IPS-NIHi7 (cell line): ENCODE measurements at regions not wholly inside any gene's neighbourhood (a gene's known extent, or its start where the extent isn't known, plus 50 kb on each side); places are given as distances from the start of the nearest gene placed in this dataset.
"Not testable (repeated sequence)": the region's sequence is repeated elsewhere in the genome, so short reads cannot be mapped to it uniquely, and the experiment has no call there.

Experiments
- DNase-seq: peaks from one replicate; pipeline ENCODE4 v3.0.0; 2012; ENCODE audit warnings: mixed read lengths; ENCODE audit errors: extremely low spot score

- DNase-seq: peak; percentile 26
Measured at GRCh38 chrX:14351611-14352303, 177.6 kb upstream of the GLRA2 start.

DNA sequence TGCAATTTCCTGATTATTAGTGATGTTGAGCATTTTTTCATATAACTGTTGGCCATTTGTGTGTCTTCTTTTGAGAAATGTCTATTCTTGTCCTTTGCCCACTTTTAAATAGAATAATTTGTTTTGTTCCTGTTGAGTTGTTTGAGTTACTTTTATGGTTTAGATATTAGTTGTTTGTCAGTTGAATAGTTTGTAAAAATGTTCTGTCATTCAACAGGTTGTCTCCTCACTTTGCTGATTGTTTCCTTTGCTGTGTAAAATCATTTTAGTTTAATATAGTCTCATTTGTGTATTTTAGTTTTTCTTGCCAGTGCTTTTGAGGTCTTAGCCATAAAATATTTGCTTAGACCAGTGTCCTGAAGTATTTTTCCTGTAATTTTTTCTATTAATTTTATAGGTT, 181.8 kb upstream of the GLRA2 start:
- DNase-seq: no peak

GRCh38 chrX:14344172-14344940, 185.0 kb upstream of the GLRA2 start:
- no peak for DNase-seq

- DNase-seq: no peak
Measured at GRCh38 chrX:14309431-14309830, 219.9 kb upstream of the GLRA2 start.

- not testable (repeated sequence) for DNase-seq
Measured at GRCh38 chrX:14308976-14309375, 220.4 kb upstream of the GLRA2 start.

DNA sequence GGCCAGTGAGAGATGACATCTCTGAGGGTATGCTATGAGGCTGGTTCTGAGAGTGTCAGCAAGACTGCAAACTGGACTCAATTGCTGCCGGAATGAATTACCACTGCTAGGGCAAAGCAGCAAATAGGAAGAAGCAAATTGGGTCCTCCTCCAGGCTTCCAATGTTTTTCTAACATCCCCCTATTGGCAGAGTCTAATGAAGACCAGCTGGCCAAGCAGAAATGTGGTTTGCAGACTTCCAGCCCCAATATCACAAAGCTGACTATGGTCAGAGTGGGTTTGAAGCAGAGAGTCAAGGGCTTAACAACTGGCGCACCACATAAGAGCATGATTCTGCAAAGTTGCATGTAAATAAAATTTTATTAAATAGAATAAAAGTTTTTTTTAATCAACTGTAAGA, 225.4 kb upstream of the GLRA2 start:
- no peak for DNase-seq

DNA sequence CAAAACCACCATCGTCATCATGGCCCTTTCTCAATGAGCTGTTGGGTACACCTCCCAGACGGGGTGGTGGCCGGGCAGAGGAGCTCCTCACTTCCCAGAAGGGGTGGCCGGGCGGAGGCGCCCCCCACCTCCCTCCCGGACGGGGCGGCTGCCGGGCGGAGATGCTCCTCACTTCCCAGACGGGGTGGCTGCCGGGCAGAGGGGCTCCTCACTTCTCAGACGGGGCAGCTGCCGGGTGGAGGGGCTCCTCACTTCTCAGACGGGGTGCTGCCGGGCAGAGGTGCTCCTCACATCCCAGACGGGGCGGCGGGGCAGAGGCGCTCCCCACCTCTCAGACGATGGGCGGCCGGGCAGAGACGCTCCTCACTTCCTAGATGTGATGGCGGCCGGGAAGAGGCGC, 226.8 kb upstream of the GLRA2 start:
- DNase-seq: not testable (repeated sequence)

DNA sequence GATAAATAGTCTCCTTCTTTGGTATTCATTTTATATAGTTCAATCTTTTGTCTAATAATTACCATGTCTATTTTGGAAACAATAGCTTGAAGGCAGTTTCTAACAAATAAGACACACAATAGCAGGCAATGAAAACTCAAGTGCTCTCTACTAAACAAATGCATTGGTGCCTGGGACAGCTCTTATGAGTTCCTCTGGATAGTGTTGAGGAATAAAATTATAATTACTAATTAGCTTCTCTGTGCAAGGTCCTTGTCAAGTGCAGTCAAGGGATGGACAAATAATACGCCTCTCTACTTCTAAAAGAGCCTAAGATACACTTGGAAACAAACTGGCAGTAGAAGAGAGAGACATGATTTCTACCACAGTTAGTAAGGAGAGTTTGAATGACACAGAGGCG, 229.0 kb upstream of the GLRA2 start:
- no peak for DNase-seq

DNA sequence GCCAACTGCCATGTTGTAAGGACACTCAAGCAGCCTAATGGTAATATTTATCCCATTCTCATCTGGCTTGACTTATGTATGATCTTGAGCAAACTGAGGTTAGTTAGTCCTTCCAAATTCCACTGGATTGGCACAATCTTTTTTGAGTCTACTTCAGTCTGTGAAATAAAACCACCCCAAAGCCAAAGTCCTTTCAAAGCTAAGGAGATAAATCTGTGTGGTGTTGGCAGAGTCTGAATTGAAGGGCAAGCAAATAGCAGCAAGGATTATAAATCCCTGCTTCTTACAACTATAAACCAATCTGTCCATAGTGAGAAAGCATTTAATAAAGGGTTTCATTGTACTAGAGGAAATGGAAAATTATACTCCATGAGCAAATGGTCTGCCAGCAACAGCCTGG, 233.9 kb upstream of the GLRA2 start:
- no peak for DNase-seq

DNA sequence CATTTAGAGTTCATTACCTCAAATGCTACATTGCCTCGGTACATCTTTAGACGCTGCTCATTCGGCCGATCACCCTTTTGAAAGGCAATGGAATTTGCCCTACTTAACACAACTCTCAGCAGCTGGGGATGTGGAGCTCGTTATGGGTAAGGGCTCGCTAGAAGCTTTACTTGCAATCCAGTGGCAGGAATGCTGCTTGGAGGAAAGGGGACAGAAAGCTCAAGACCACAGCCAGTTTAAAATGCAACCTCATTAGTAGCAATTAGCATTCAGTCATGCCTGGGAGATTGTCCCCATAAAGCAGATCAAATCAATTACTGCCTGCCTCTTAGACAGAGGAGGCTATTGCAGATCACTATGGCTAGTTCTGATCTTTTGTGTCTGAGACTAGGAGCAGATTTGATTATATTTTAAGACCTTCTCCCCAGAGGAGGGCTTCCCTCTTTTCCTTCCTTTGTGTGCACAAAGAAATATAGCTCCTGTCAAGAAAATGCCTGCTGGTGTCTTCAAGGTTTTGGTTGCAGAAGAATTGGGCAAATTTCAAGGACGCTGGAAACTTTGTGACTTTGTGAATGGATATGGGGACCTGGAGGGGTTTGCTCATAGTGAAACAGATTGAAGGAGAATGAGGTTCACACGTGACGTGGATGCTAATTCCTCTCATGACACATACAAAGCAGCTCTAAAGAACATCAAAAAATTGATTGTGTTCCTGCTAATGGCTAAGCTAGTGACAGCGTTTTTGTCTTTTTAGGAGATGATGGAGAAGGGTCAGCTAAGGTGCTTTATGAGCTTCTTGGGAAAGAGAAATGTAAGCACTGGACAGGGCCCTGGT, 237.5 kb upstream of the GLRA2 start:
- no peak for DNase-seq

DNA sequence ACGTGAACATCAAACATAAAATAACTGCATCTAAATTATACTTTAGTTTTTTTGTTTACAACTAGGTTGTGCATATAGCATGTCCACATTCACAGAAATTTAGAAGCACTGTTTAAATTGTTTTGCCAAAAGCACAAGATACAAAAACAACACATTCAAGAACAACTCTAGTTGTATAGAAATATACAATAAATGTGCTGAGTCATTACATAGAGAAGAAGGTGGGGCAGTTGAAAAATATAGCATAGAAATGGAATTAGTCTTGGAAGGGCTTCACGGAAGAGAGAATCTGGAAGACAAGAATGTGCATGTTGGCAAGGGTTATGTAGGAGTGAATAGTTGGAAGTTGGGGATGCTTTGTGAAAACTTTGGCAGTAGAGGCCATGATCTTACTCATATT, 239.0 kb upstream of the GLRA2 start:
- DNase-seq: no peak

GRCh38 chrX:14274691-14275090, 245.0 kb upstream of the GEMIN8 start:
- no peak for DNase-seq

DNA sequence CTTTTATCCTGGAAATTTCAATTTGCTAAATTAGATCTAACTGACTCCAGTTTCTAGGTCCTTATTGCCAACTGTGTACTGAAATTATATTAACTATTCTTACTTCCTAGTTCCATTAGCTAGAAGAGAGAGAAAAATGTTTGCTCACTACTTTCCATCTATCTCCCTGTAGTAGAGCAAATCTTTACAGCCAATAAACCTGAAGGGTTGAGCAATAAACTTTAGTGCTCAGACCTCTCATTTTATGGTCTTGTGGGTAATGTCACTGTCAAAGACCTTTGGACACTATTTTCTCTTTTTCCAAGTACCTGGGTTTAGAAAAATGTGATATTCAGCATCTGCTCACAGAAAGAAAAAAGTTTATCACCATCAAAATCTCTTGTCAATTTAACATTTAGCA, 237.5 kb upstream of the GEMIN8 start:
- no peak for DNase-seq

GRCh38 chrX:14266705-14267104, 237.0 kb upstream of the GEMIN8 start:
- no peak for DNase-seq

GRCh38 chrX:14243823-14244222, 214.1 kb upstream of the GEMIN8 start:
- DNase-seq: peak; percentile 83

GRCh38 chrX:14235004-14235403, 205.3 kb upstream of the GEMIN8 start:
- DNase-seq: peak; percentile 50

DNA sequence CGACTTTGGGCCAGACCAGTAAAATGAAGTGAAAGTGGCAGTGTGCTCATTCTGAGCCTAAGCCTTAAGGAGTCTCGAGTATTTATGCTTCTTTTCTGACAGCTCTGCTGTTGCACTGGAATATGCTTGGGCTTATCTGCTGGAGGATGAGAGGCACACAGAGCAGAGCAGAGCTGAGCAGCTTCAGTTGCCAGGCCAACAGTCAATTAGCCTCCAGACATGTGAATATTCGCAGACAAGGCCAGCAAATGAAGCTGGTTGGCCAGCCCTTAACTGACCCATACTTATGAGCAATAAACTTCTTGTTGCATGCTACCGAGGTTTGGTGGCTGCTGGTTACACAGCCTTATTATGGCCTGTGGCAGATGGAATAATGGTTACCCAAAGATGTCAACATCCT, 203.0 kb upstream of the GEMIN8 start:
- DNase-seq: no peak

- DNase-seq: no peak
Measured at GRCh38 chrX:14228611-14229010, 198.9 kb upstream of the GEMIN8 start.

GRCh38 chrX:14220386-14220944, 190.8 kb upstream of the GEMIN8 start:
- no peak for DNase-seq

GRCh38 chrX:14209034-14209433, 179.3 kb upstream of the GEMIN8 start:
- no peak for DNase-seq

DNA sequence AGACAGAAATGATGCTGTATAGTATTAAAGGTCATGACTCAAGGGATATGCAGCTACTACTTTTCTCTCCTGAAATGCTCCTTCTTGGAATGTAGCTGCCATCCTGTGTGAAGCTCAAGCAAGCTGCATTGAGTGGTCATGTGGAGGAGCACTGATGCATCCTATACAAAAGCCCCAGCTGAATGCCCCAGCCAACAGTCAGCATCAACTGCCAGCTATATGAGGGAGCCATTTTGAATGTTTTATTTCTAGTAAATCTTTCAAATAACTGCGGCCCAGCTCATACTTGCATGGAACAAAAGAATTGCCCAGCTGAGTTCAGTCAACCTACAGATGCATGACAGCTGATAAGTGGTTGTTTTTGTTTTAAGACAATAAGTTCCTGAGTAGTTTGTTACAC, 165.0 kb upstream of the GEMIN8 start:
- DNase-seq: no peak

DNA sequence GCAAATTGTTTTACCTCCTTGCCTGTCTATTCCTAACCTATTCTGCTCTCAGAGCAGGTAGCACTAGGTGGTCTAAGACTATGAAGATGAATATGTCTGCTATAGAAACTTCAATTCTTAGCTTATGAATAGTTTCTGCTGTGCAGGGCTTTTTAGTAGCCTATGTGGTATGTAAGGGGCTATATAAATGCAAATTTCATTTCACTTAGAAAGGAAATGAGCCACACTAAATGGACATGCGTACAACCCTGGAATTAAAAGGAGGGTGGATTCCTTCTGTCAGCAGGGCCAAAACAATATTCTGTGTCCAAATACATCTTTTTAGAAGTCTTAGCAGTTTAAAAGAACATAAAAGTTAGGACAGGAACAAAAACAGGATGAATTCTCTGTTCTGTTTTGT, 163.9 kb upstream of the GEMIN8 start:
- DNase-seq: no peak
